ENCODE measurements at regions not wholly inside any gene's neighbourhood (a gene's known extent, or its start where the extent isn't known, plus 50 kb on each side); places are given as distances from the start of the nearest gene placed in this dataset.

- DNase-seq = no peak
Observed at GRCh38 chr18:65288908-65289307, 461.9 kb upstream of the CDH7 start.

GRCh38 chr18:65287652-65288051 lies 463.2 kb upstream of the CDH7 start:
- DNase-seq = no peak

- DNase-seq = no peak
Observed at GRCh38 chr18:65282096-65282495, 468.7 kb upstream of the CDH7 start.

- no peak for DNase-seq
Observed at GRCh38 chr18:65279668-65280305, 471.0 kb upstream of the CDH7 start.

- DNase-seq = no peak
Observed at GRCh38 chr18:65278939-65279667, 471.7 kb upstream of the CDH7 start.

GRCh38 chr18:65269375-65269774 lies 481.4 kb upstream of the CDH7 start:
- no peak for DNase-seq

GRCh38 chr18:65265761-65266160 lies 485.1 kb upstream of the CDH7 start:
- no peak for DNase-seq

GRCh38 chr18:65260030-65260429 lies 490.8 kb upstream of the CDH7 start:
- DNase-seq = no peak

GRCh38 chr18:65259403-65259802 lies 491.4 kb upstream of the CDH7 start:
- no peak for DNase-seq

GRCh38 chr18:65257149-65257548 lies 493.7 kb upstream of the CDH7 start:
- no peak for DNase-seq

GRCh38 chr18:65255417-65255816 lies 495.4 kb upstream of the CDH7 start:
- no peak for DNase-seq

- no peak for DNase-seq
Observed at GRCh38 chr18:65239787-65240186, 511.0 kb upstream of the CDH7 start.

GRCh38 chr18:65235966-65236624 lies 514.7 kb upstream of the CDH7 start:
- peak in 1 of 51 donors; percentile 10 for DNase-seq

GRCh38 chr18:65230311-65230710 lies 520.5 kb upstream of the CDH7 start:
- no peak for DNase-seq

GRCh38 chr18:65227970-65228369 lies 522.8 kb upstream of the CDH7 start:
- no peak for DNase-seq

GRCh38 chr18:65221736-65222135 lies 529.1 kb upstream of the CDH7 start:
- DNase-seq = no peak

GRCh38 chr18:65221115-65221514 lies 529.7 kb upstream of the CDH7 start:
- DNase-seq = no peak

GRCh38 chr18:65215865-65216466 lies 534.8 kb upstream of the CDH7 start:
- DNase-seq = no peak

- no peak for DNase-seq
Observed at GRCh38 chr18:65214456-65214855, 536.4 kb upstream of the CDH7 start.

- DNase-seq = no peak
Observed at GRCh38 chr18:65206551-65207260, 544.1 kb upstream of the CDH7 start.

- no peak for DNase-seq
Observed at GRCh38 chr18:65202091-65202490, 548.7 kb upstream of the CDH7 start.

GRCh38 chr18:65175681-65176080 lies 575.1 kb upstream of the CDH7 start:
- DNase-seq = no peak
